HG03025 (cell line): ENCODE measurements at regions not wholly inside any gene's neighbourhood (a gene's known extent, or its start where the extent isn't known, plus 50 kb on each side); places are given as distances from the start of the nearest gene placed in this dataset.

Experiments used
- ATAC-seq: cut with Tn5 transposase; IDR thresholded peaks from one replicate; pipeline ENCODE4 v1.9.1; 2021; ENCODE audit warnings: mild to moderate bottlenecking, moderate library complexity; ENCODE audit not compliant: unreplicated experiment, low FRiP score

DNA sequence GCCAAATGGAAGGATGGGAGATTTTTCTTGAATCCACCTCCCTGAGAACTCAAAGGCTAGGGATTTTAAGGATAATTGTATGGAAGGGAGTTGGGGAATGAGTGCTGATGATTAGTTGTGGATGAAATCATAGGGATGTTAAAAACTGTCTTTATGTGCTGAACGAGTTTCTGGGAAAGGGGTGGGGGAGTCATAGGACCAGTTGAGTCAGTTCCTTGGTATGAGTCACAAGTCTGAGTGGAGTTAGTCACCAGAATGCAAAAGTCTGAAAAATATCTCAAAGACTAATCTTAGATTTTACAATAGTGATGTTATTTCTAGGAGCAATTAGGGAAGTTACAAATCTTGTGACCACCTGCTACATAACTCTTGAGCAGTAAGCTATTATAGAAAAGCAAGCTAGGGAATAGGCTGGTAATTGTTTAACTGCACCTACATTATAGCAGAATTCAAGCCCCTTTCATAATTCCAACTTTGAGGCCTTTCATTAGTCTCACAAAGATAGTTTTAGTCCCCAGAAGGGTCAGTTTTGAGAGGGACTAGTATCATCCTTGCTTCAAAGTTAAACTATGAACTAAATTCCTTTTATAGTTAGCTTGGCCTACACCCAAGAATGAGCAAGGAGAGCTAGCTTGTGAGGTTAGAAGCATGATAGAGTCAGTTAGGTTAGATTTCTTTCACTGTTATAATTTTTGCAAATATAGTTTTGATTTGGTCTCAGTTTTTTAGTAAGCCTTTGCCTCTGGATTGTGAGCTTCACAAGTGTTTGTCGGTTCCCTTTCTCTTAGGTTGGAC, 668.0 kb downstream of the ETS1 start:
- no peak for ATAC-seq

DNA sequence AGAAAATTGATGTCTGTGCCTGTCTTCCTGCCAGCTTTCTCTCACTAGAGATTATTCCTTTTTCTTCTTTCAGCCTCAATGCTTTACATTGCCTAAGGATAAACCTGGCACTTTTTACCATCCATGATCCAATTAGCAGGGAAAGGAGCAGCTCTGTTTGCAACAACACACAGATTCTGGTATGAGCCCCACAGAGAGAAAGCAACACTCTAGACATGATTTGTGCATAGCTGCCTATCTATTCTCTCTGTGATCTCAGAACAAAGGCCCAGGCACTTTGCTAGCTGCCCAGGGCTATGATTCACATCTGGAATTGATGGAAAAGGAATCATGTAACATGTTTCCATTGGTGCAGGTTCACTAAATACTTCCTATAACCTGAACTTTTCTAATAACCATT, 685.0 kb downstream of the ETS1 start:
- no peak for ATAC-seq

DNA sequence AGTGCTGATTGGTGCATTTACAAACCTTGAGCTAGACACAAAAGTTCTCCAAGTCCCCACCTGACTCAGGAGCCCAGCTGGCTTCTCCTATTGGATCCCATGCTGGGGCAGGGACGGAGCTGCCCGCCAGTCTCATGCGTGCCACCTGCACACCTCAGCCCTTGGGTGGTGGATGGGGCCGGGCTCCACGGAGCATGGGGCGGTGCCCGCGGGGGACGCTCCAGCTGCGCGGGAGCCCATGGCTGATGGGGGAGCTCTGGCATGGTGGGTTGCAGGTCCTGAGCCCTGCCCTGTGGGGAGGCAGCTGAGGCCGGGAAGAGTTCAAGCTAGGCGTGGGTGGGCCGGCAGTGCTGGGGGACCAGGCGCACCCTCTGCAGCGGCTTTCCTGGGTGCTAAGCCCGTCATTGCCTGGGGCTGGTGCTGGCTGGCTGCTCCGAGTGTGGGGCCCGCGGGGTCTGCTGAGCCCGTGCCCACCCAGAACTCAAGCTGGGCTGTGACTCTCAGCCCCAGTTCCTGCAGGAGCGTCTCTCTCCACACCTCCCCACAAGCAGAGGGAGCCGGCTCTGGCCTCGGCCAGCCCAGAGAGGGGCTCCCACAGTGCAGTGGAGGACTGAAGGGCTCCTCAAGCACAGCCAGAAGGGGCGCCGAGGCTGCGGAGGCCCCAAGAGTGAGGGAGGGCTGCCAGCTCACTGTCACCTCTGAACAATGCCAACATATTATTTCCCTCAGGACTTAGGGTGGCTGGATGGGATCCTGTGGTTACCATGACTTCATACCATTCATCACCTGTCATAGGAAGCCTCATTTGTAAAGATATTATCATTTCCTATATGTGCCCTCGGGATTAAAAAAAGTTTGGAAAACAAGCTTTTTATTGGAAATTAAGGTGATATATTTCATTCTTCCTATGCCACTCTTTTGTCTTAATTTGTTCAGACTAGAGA, 688.7 kb downstream of the ETS1 start:
- no peak for ATAC-seq

DNA sequence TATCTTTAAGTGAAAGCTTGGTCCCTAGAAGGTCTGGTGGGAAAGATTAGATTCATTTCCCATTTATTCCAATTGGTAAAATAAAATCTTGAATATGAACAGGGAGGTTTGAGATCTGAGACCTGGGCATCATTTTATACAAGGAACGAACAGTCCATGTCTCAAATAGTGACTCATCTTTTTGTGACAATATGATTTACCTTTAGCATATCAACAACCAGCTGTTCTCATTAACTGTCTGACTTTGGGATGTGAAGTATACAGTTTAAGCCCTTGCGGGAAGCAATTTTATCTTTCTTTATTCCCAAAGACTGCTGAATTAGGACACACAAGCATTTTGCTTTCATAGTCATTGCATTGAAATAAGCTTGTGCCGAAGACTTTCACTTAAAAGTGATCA, 691.6 kb downstream of the ETS1 start:
- no peak for ATAC-seq

- no peak for ATAC-seq
These were observed 693.0 kb downstream of the ETS1 start for GRCh38 chr11:127894316-127894715.

GRCh38 chr11:127890030-127890615, 697.2 kb downstream of the ETS1 start:
- ATAC-seq = no peak

- ATAC-seq = no peak
These were observed 699.0 kb downstream of the ETS1 start for GRCh38 chr11:127888386-127888785.

DNA sequence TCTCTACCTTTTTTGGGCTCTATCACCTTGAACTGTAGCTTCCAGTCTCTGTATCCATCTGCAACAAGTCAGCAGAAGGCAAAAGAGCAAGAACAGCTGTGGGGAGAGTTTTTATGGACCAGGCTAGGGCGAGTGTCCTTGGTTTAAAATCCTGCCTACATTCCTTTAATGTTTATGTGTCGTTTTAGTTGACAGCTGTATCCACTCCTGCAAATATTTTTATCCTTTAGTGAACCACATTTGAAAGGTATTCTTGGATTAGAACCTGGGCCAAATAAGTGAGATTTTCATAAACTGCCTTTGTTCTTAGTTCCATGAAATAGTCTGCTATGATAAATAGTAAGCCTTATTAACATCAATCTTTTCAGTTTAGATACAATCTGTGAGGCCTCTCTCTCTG, 712.2 kb downstream of the ETS1 start:
- no peak for ATAC-seq

- ATAC-seq = no peak
These were observed 713.9 kb downstream of the ETS1 start for GRCh38 chr11:127873478-127873877.

DNA sequence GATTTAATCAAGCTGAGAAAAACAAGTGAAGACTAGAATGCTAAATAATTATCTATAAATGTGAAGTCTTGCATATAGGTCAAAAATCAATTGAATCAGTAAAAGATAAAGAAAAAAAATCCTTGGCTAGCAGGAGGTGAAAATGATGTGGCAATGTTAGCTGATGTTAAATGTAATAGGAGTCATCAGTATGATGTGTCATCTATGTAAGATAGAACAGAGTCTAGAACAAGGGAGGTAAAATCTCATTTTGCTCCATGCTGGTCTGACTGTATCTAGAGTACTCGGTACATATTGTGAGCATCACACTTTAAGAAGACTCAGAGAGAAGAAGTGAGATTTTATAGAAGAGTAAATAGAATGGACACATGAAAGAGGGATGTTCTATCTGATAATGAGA, 721.2 kb downstream of the ETS1 start:
- no peak for ATAC-seq

GRCh38 chr11:127864861-127865260, 722.5 kb downstream of the ETS1 start:
- no peak for ATAC-seq

DNA sequence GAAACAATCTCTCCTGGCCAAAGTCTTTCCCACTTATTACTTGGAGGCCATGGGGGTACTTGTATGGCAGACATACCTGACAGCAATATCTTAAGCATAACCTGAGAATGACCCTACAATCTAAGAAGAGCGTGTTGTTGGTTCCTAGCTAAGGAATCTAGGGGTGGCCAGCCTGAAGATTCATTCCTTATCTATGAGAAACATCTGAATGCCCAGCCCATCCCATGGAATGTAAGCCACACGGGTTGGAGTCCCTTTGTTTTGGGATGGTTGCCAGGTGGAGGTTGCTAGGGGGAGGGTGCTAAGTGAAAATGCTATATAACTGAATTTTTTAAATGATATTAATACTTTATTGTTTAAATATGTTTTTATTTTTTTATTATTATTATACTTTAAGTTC, 725.0 kb downstream of the ETS1 start:
- no peak for ATAC-seq

DNA sequence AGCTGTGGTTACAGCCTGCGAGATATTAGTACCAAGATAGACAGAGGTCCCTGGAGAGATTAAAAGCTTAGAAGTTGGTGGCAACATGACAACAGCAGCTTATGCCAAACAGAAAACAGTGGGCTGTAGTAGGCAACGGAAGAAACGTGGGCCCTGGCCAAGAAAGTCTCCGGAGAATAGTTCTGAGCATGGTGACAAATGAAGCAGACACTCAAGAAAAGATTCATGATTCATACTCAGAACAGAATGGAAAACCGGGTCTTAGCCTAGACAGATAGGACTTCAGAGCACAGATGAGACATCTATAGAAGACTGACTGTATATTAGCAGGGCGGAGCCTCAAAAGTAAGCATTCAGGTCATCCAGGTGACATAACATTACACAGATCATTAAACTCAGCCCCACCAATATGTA, 727.4 kb downstream of the ETS1 start:
- no peak for ATAC-seq

DNA sequence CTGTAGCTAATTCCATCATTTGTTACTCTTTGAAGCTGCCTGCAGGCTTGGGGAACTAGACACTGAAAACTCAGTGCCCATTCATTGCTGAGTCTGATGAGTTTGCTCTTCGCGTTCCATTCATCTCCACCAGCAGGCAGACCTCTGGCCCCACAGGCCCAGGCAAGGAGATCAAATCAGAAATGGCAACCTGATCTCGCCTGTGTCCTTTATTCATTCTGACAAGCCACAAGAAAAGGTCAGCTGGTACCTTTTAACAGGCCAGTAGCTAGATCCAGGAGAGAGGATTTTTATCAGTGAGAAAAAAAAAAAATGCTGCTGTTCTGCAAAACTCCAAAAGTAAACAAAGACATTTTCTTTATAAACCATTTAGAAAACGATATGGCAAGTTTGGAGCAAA, 742.5 kb downstream of the ETS1 start:
- no peak for ATAC-seq

DNA sequence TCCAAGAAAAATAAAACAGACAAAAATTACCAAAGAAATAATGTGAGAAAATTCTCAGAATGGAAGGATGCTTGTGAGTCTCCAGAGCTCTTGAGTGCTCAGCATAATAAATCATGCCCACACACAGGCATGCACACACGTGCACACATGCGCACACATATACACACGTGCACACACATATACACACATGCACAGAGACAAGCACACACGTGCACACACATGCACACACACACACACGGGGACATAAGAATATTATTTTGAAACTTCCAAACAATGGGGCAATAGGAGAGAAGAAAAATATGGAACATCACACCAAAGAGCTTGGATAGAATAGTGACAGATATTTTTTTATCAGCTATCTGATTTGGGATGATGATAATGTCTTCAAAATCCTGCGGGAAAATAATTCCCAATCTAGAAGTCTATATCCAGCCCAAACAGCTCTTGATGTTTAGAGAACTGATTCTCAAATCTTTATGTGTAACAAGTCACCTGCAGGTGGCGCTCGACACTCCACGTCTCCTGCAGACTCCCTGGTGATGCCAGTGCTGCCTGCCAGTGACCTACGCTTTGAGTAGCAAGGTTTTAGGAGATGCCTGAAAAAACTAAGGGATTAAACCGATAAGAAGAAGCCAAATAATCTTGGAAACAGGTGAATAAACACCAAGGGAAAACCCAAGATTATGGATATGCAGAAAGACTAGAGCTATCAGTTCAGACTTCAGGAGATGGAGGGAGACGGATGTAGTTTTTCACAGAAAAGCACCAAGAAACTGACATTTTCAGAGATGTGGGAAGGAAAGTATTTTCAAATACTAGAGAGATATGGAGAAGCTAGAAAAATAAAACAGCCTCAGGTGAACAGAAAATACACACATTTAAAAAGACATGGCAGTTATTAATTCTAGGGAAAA, 743.6 kb downstream of the ETS1 start:
- ATAC-seq = peak; percentile 74

DNA sequence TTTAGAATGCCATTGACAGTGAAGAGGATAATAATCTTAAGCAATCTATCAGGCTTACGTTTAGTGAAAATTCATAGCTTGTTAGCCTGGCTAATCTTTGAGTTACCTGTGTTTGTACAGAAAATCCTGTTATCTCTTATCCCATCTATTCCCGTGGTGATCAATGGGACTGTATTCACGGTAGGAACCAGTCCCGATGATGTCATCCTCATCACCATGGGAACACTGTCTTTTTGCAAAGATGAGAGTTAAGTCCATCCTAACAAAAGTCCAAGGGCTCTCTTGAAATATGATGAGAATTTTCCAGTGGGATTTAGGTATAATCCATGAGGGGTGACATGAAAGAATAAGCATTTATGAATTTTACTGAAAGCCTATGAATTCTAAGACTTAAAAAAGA, 762.2 kb downstream of the ETS1 start:
- ATAC-seq = no peak

- ATAC-seq = no peak
These were observed 768.7 kb downstream of the ETS1 start for GRCh38 chr11:127818625-127819024.

DNA sequence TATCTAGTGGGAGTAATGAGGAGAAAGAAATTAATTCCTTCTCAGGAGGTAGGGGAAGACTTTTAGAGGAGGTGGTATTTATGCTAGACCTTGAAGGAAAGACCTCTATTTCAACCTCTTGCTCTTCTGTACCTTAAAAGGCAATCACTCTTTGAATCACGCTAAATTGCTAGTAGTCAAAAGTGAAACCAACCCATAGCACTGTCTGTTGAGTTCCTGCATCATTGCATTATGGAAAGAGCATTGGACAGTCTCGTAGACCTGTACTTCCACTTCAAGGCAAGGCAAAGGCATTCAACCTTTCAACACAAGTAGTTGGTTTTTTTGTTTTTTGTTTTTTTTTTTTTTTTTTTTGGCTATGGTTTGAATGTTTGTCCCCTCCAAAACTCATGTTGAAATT, 770.4 kb downstream of the ETS1 start:
- no peak for ATAC-seq

DNA sequence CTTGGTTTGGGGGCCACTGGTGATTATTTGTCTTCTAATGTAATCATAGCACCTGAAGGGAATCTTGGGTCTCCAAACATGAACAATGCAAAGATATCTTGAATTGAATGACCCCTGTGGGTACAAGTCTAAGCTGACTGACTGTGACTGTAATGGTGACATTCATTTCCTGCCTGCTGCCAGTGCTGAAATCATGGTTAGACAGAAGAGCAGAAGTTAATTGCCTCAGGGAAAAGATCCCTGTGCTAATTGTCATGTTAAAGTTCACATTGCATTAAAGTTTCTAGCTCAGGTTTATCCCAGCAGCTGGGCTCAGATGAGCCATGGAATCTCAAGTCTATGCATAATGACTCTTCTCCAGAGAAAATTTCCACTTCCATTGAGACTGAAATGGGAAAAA, 772.0 kb downstream of the ETS1 start:
- no peak for ATAC-seq

GRCh38 chr11:127806501-127806900, 780.9 kb downstream of the ETS1 start:
- ATAC-seq = no peak
